Right lobe of liver (tissue), 4 donors: ENCODE measurements at regions not wholly inside any gene's neighbourhood (a gene's known extent, or its start where the extent isn't known, plus 50 kb on each side); places are given as distances from the start of the nearest gene placed in this dataset.

Experiments used
- CTCF ChIP-seq, 4 donors: fragments of 200-600 bp in 3 of 4; fragments of 450-650 bp in 1 of 4; IDR thresholded peaks; one replicate each; pipeline versions ENCODE4 v1.5.1 to v1.8.0; 2016 to 2022; ENCODE audit warnings: antibody characterized with exemption in 4 of 4, mild to moderate bottlenecking in 2 of 4
- POLR2A ChIP-seq: fragments of 450-650 bp; IDR thresholded peaks from one replicate; pipeline ENCODE4 v1.6.1; 2017; ENCODE audit warnings: antibody characterized with exemption, mild to moderate bottlenecking
- donor health status: DM: no; HTN: no; CAD: no.
- donor health status: DM: no; HTN: no; CAD: no.
- donor health status: DM: no; HTN: yes; CAD: no.

GRCh38 chr18:32549248-32550110 is 78.8 kb upstream of the GAREM1 start:
- TF ChIP-seq CTCF (IDR thresholded peaks at IDR 0.05) (peak; percentile 72 to 88 (median 78)), POLR2A (no peak)
